T-helper 1 cell treated with Interleukin-12 subunit alpha and Interleukin-12 subunit beta and Interleukin-4 antibody, amounts not matched to agents 30 μg/mL and 1 μg/mL, for 36 hours (primary cell): ENCODE measurements at regions not wholly inside any gene's neighbourhood (a gene's known extent, or its start where the extent isn't known, plus 50 kb on each side); places are given as distances from the start of the nearest gene placed in this dataset.

Source experiments
- H3K27ac Mint-ChIP-seq: one replicate; pipeline ENCODE4 v1.8.0; 2021; ENCODE audit warnings: mild to moderate bottlenecking, mixed read lengths
- H3K27me3 Mint-ChIP-seq: one replicate; pipeline ENCODE4 v1.8.0; 2021; ENCODE audit warnings: low read depth, mixed read lengths
- H3K36me3 Mint-ChIP-seq: one replicate; pipeline ENCODE4 v1.8.0; 2021; ENCODE audit warnings: low read depth, mixed read lengths
- H3K4me1 Mint-ChIP-seq: one replicate; pipeline ENCODE4 v1.8.0; 2021; ENCODE audit warnings: low read depth, mixed read lengths
- H3K4me3 Mint-ChIP-seq: one replicate; pipeline ENCODE4 v1.8.0; 2021; ENCODE audit warnings: mild to moderate bottlenecking, moderate library complexity, mixed read lengths
- H3K9me3 Mint-ChIP-seq: one replicate; pipeline ENCODE4 v1.8.0; 2021; ENCODE audit warnings: mixed read lengths

DNA sequence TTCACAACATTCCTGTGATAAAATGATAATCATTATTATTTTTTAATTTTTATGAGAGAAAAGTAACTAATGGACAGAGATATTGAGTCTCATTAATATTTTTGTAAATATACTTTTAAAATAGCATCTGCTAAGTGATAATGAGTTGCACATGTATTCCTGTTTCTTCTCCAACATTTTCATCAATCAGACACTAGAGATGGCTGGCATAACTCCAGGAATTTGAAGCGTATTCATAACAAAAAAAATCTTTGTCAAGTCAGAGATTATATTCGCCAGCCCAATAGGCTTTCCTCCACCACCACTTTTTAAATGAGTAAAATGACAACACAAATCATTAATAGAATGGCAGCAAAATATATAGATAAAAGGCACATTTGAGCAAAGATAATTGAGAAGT is 524.0 kb upstream of the KCND2 start:
- Mint-ChIP-seq H3K27me3 (no peaks in the 10 kb centered on the region), H3K9me3 (no peaks in the 10 kb centered on the region), H3K27ac (no peak overlapping the region), H3K4me1 (no peaks in the 10 kb centered on the region), H3K4me3 (no peak overlapping the region), H3K36me3 (no peaks in the 10 kb centered on the region)

DNA sequence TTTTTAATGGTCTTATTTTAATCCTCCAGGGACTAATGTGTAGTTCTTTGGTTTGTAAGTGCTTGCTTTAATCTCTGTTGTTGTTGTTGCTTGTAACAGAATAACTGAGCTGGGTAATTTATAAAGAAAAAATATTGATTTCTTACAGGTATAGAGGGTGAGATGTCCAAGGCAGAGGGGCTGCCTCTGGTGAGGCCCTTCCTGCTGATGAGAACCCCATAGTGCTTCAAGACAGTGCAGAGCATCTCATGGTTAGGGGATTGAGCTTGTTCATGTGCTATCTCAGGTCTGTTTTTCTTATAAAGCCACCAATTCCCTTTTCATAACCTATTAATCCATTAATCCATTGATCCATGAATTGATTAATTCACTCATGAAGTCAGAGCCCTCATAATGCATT is 516.3 kb upstream of the KCND2 start:
- Mint-ChIP-seq H3K4me3 (no peak overlapping the region), H3K4me1 (no peaks in the 10 kb centered on the region), H3K9me3 (no peaks in the 10 kb centered on the region), H3K36me3 (no peaks in the 10 kb centered on the region), H3K27me3 (no peaks in the 10 kb centered on the region), H3K27ac (no peak overlapping the region)

DNA sequence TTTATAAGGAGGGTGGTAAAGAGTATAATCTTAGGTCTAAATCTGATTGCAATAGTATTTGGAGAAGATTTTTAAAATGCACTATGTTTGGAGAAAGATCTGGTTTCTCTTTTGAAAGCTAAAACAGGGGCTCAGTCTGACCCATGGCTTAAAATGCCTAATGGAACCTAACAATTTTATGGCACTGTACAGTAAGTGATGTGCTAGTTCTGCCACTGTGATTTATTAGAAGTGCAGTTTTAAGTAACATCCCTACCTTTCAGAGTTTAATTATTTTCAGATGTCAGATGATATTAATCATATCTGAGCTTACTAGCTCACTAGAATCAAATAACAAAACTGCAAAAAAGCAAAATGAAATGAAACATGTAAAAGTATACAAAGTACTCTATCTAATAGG is 514.7 kb upstream of the KCND2 start:
- Mint-ChIP-seq H3K4me1 (no peaks in the 10 kb centered on the region), H3K27me3 (no peaks in the 10 kb centered on the region), H3K4me3 (no peak overlapping the region), H3K9me3 (no peaks in the 10 kb centered on the region), H3K36me3 (no peaks in the 10 kb centered on the region), H3K27ac (no peak overlapping the region)

DNA sequence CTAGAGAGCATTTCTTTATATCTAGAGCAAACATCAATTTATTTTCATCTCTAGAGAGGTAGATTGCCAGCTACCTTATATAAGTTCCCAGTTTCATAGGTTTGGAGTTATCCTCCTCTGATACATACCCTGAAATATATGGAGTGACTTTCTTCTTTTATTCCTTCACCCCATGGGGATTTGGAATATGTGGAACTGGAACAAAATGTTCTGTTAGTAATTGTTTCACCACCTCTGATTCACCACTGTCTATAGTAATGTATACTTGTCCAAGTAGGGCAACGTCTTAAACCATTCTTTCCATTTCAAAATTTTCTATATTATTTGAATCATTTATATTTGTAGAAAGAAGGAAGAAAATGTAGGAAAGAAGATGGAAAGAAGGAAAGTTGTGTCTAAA is 511.2 kb upstream of the KCND2 start:
- H3K4me1 Mint-ChIP-seq = no peaks in the 10 kb centered on the region
- no peaks in the 10 kb centered on the region for H3K27me3 Mint-ChIP-seq
- H3K36me3 Mint-ChIP-seq = no peaks in the 10 kb centered on the region
- no peaks in the 10 kb centered on the region for H3K9me3 Mint-ChIP-seq
- no peak overlapping the region for H3K4me3 Mint-ChIP-seq
- H3K27ac Mint-ChIP-seq = no peak overlapping the region

- no peaks in the 10 kb centered on the region for H3K36me3 Mint-ChIP-seq
- no peaks in the 10 kb centered on the region for H3K27me3 Mint-ChIP-seq
- no peak overlapping the region for H3K4me3 Mint-ChIP-seq
- H3K4me1 Mint-ChIP-seq = no peaks in the 10 kb centered on the region
- H3K9me3 Mint-ChIP-seq = no peaks in the 10 kb centered on the region
- no peak overlapping the region for H3K27ac Mint-ChIP-seq
Measured at GRCh38 chr7:119782286-119782685, 490.7 kb upstream of the KCND2 start.

- Mint-ChIP-seq H3K9me3 (no peaks in the 10 kb centered on the region), H3K4me3 (no peak overlapping the region), H3K4me1 (no peaks in the 10 kb centered on the region), H3K27ac (no peak overlapping the region), H3K36me3 (no peaks in the 10 kb centered on the region), H3K27me3 (no peaks in the 10 kb centered on the region)
Measured at GRCh38 chr7:119783799-119784198, 489.2 kb upstream of the KCND2 start.

- Mint-ChIP-seq H3K36me3 (no peaks in the 10 kb centered on the region), H3K4me3 (no peak overlapping the region), H3K27me3 (no peaks in the 10 kb centered on the region), H3K9me3 (peaks cover 1% of the 10 kb centered on the region), H3K27ac (no peak overlapping the region), H3K4me1 (no peaks in the 10 kb centered on the region)
Measured at GRCh38 chr7:119802147-119802546, 470.8 kb upstream of the KCND2 start.

DNA sequence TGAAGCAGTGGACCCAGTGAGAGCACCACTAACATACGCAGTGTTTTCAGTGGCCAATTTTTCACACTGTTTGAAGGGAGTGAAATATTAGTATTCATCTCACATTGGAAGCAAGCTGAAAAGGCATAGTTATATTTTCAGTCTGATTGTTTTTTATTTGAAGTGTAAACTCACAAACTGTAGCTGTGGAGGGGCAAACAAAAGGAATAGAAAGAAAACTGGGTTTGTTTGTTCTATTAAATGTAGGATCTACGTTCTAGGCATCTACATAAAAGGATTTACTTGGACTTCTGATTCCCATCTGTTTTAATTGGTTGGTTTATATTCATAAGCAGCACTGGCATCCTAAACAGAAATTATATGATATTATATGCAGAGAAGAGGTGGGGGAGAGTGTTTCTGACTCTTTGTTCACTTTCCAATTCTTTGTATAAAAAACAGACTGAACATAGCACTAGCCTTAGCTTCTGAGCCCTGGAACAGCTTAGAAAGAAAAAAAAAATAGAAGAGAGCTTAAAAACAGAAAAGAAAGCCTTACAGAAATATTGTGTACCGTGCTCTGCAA is 447.8 kb upstream of the KCND2 start:
- H3K27me3 Mint-ChIP-seq = no peaks in the 10 kb centered on the region
- H3K36me3 Mint-ChIP-seq = no peaks in the 10 kb centered on the region
- H3K9me3 Mint-ChIP-seq = peaks cover 8% of the 10 kb centered on the region
- H3K4me3 Mint-ChIP-seq = no peak overlapping the region
- H3K27ac Mint-ChIP-seq = no peak overlapping the region
- no peaks in the 10 kb centered on the region for H3K4me1 Mint-ChIP-seq

- Mint-ChIP-seq H3K36me3 (no peaks in the 10 kb centered on the region), H3K27ac (no peak overlapping the region), H3K27me3 (no peaks in the 10 kb centered on the region), H3K4me3 (no peak overlapping the region), H3K4me1 (no peaks in the 10 kb centered on the region), H3K9me3 (peaks cover 3% of the 10 kb centered on the region)
Measured at GRCh38 chr7:119826547-119826946, 446.4 kb upstream of the KCND2 start.

- Mint-ChIP-seq H3K36me3 (no peaks in the 10 kb centered on the region), H3K4me3 (no peak overlapping the region), H3K27me3 (no peaks in the 10 kb centered on the region), H3K27ac (no peak overlapping the region), H3K4me1 (no peaks in the 10 kb centered on the region), H3K9me3 (peaks cover 16% of the 10 kb centered on the region)
Measured at GRCh38 chr7:119838444-119838843, 434.5 kb upstream of the KCND2 start.

GRCh38 chr7:119842337-119842736 is 430.6 kb upstream of the KCND2 start:
- Mint-ChIP-seq H3K9me3 (peaks cover 25% of the 10 kb centered on the region), H3K27ac (no peak overlapping the region), H3K36me3 (no peaks in the 10 kb centered on the region), H3K4me1 (no peaks in the 10 kb centered on the region), H3K27me3 (no peaks in the 10 kb centered on the region), H3K4me3 (no peak overlapping the region)

GRCh38 chr7:119842786-119843185 is 430.2 kb upstream of the KCND2 start:
- H3K9me3 Mint-ChIP-seq = peaks cover 25% of the 10 kb centered on the region
- H3K27me3 Mint-ChIP-seq = no peaks in the 10 kb centered on the region
- no peak overlapping the region for H3K4me3 Mint-ChIP-seq
- no peaks in the 10 kb centered on the region for H3K36me3 Mint-ChIP-seq
- no peaks in the 10 kb centered on the region for H3K4me1 Mint-ChIP-seq
- no peak overlapping the region for H3K27ac Mint-ChIP-seq

DNA sequence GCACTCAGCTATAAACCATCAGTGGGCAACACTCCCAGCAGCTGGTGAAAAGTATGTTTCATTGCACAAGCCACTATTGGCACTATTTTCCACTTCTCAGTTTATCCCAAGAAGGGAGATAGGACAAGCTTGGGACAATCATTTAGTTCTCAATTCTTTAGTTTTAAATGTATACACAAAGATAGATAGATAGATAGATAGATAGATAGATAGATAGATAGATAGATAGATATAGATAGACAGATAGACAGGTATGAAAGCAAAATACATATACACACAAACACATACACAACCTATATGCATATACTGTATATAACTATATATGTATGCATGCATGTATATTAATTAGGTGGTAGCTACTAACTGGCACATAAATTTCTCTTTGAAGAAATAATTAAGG is 411.6 kb upstream of the KCND2 start:
- Mint-ChIP-seq H3K9me3 (peaks cover 13% of the 10 kb centered on the region), H3K27me3 (no peaks in the 10 kb centered on the region), H3K4me3 (no peak overlapping the region), H3K4me1 (no peaks in the 10 kb centered on the region), H3K36me3 (no peaks in the 10 kb centered on the region), H3K27ac (no peak overlapping the region)

- Mint-ChIP-seq H3K4me3 (no peak overlapping the region), H3K27ac (no peak overlapping the region), H3K36me3 (no peaks in the 10 kb centered on the region), H3K9me3 (peaks cover 8% of the 10 kb centered on the region), H3K4me1 (no peaks in the 10 kb centered on the region), H3K27me3 (no peaks in the 10 kb centered on the region)
Measured at GRCh38 chr7:119868387-119868786, 404.6 kb upstream of the KCND2 start.

DNA sequence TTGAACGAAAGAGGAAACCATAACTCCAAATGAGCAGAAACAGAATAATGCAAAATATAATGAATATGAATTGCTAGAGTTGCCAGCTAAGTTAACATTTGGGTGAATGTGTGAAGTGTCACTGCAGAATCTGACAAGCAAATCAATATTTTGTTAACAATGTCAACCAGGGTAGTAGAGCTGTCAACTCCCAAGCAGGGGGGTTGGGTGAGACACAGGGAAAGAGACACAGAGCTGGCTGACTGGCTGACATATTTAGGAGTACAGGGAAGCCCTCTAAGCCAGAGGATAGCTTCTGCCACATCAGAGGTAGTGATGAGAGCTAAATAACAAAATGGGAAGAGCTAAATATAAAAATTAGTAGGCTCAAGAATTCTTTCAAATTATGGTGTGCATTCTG is 393.1 kb upstream of the KCND2 start:
- Mint-ChIP-seq H3K27ac (no peak overlapping the region), H3K36me3 (no peaks in the 10 kb centered on the region), H3K4me3 (no peak overlapping the region)

DNA sequence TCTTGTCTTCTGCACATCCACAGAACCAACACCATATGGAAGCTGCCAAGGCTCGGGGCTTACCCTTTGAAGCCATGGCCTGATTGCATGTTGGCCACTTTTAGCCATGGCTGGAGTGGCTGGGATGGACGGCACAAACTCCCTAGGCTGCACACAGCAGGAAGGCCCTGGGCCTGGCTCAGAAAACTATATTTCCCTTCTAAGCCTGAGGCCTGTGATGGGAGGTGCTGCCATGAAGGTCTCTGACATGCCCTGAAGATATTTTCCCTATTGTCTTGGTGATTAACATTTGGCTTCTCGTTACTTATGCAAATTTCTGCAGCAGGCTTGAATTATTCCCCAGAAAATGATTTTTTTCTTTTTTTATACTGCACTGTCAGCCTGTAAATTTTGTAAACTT is 387.0 kb upstream of the KCND2 start:
- Mint-ChIP-seq H3K4me1 (no peaks in the 10 kb centered on the region), H3K27ac (no peak overlapping the region), H3K27me3 (no peaks in the 10 kb centered on the region), H3K4me3 (no peak overlapping the region), H3K9me3 (peaks cover 25% of the 10 kb centered on the region), H3K36me3 (no peaks in the 10 kb centered on the region)

More for the DNA sequence above, 393.1 kb upstream of the KCND2 start:
- peaks cover 13% of the 10 kb centered on the region for H3K9me3 Mint-ChIP-seq
- H3K27me3 Mint-ChIP-seq = no peaks in the 10 kb centered on the region
- no peaks in the 10 kb centered on the region for H3K4me1 Mint-ChIP-seq
